HG03039 (cell line): ENCODE measurements at regions not wholly inside any gene's neighbourhood (a gene's known extent, or its start where the extent isn't known, plus 50 kb on each side); places are given as distances from the start of the nearest gene placed in this dataset.

Source experiments
- ATAC-seq: cut with Tn5 transposase; IDR thresholded peaks from one replicate; pipeline ENCODE4 v1.9.1; 2021; ENCODE audit warnings: mild to moderate bottlenecking, moderate library complexity; ENCODE audit not compliant: unreplicated experiment

GRCh38 chr16:59324462-59324861 lies 590.3 kb upstream of the GOT2 start:
- no peak for ATAC-seq

GRCh38 chr16:59320657-59321056 lies 586.5 kb upstream of the GOT2 start:
- ATAC-seq = no peak

- no peak for ATAC-seq
Observed at GRCh38 chr16:59319871-59320270, 585.8 kb upstream of the GOT2 start.

GRCh38 chr16:59305850-59306249 lies 571.7 kb upstream of the GOT2 start:
- no peak for ATAC-seq

GRCh38 chr16:59296888-59297287 lies 562.8 kb upstream of the GOT2 start:
- no peak for ATAC-seq

GRCh38 chr16:59295993-59296736 lies 562.0 kb upstream of the GOT2 start:
- ATAC-seq = no peak

- ATAC-seq = no peak
Observed at GRCh38 chr16:59295474-59295873, 561.4 kb upstream of the GOT2 start.

GRCh38 chr16:59290718-59291117 lies 556.6 kb upstream of the GOT2 start:
- ATAC-seq = no peak

GRCh38 chr16:59289151-59289550 lies 555.0 kb upstream of the GOT2 start:
- ATAC-seq = no peak

- ATAC-seq = no peak
Observed at GRCh38 chr16:59274141-59274540, 540.0 kb upstream of the GOT2 start.

- ATAC-seq = no peak
Observed at GRCh38 chr16:59263955-59264354, 529.8 kb upstream of the GOT2 start.

GRCh38 chr16:59260892-59261291 lies 526.8 kb upstream of the GOT2 start:
- ATAC-seq = no peak

GRCh38 chr16:59259950-59260319 lies 525.8 kb upstream of the GOT2 start:
- ATAC-seq = no peak

- no peak for ATAC-seq
Observed at GRCh38 chr16:59259074-59259949, 525.2 kb upstream of the GOT2 start.

GRCh38 chr16:59252317-59252716 lies 518.2 kb upstream of the GOT2 start:
- no peak for ATAC-seq

GRCh38 chr16:59249011-59249410 lies 514.9 kb upstream of the GOT2 start:
- no peak for ATAC-seq

GRCh38 chr16:59242556-59242955 lies 508.4 kb upstream of the GOT2 start:
- ATAC-seq = no peak

- no peak for ATAC-seq
Observed at GRCh38 chr16:59238246-59238645, 504.1 kb upstream of the GOT2 start.

- no peak for ATAC-seq
Observed at GRCh38 chr16:59236804-59237458, 502.8 kb upstream of the GOT2 start.

GRCh38 chr16:59224401-59224800 lies 490.3 kb upstream of the GOT2 start:
- ATAC-seq = no peak

GRCh38 chr16:59220011-59220410 lies 485.9 kb upstream of the GOT2 start:
- no peak for ATAC-seq

- ATAC-seq = no peak
Observed at GRCh38 chr16:59216291-59216690, 482.2 kb upstream of the GOT2 start.
